ENCODE measurements at regions not wholly inside any gene's neighbourhood (a gene's known extent, or its start where the extent isn't known, plus 50 kb on each side); places are given as distances from the start of the nearest gene placed in this dataset.

- no peak for DNase-seq (ENCODE audit: low read depth in 2 of 2)
- H3K79me2 ChIP-seq (ENCODE audit: control insufficient read depth, insufficient read depth, low read length): no peaks in the 10 kb centered on the region
- no peaks in the 10 kb centered on the region for H3K4me1 ChIP-seq (ENCODE audit: control insufficient read depth, extremely low read depth, insufficient read depth, low read length)
- H3K36me3 ChIP-seq (ENCODE audit: control insufficient read depth, insufficient read depth, low read length): no peaks in the 10 kb centered on the region
- TF ChIP-seq EZH2 (IDR thresholded peaks at IDR 0.05; ENCODE audit: low read length, missing control alignments): no peak
- no peaks in the 10 kb centered on the region for H3K9me3 ChIP-seq (ENCODE audit: control insufficient read depth, insufficient read depth, low read depth, low read length)
- H4K20me1 ChIP-seq (ENCODE audit: control insufficient read depth, extremely low read depth, insufficient read depth, low read length): no peaks in the 10 kb centered on the region
- no peak overlapping the region for H3K4me2 ChIP-seq (ENCODE audit: extremely low read depth, insufficient read depth, low read length)
- no peak overlapping the region for H2AFZ ChIP-seq (ENCODE audit: low read length)
- no peak overlapping the region for H3K4me3 ChIP-seq (replicated peaks in 1 of 4; ENCODE audit: control extremely low read depth in 1 of 4, insufficient read depth in 1 of 4, low read depth in 3 of 4, low read length in 4 of 4)
- no peak overlapping the region for H3K27ac ChIP-seq (ENCODE audit: insufficient read depth, low read length)
- no peak overlapping the region for H3K9ac ChIP-seq (ENCODE audit: insufficient read depth, low read length)
- no peaks in the 10 kb centered on the region for H3K27me3 ChIP-seq (ENCODE audit: control insufficient read depth, insufficient read depth, low read length)
Measured at GRCh38 chrX:149282909-149283308, 222.2 kb downstream of the IDS start.

DNA sequence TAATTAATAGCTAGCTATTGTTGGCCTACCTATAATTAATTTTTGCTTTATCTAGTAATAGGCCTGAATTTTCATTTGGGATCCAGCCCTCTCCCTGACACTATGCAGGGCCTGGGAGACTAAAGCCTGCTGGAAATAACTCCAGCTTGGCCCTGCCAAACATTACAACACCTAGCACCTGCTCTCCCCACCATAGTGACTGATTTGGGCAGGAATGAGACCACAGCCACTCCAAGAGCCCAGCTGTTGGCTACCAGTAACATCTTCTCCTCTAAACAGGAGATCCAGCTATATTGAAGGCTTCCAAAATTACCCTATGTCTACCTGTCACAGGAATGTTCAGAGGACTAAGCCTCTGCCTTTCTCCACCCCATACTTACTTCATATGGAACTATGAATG is 225.1 kb downstream of the IDS start:
- DNase-seq (ENCODE audit: low read depth in 2 of 2): no peak
- H4K20me1 ChIP-seq (ENCODE audit: control insufficient read depth, extremely low read depth, insufficient read depth, low read length): no peaks in the 10 kb centered on the region
- no peaks in the 10 kb centered on the region for H3K79me2 ChIP-seq (ENCODE audit: control insufficient read depth, insufficient read depth, low read length)
- no peaks in the 10 kb centered on the region for H3K9me3 ChIP-seq (ENCODE audit: control insufficient read depth, insufficient read depth, low read depth, low read length)
- no peaks in the 10 kb centered on the region for H3K36me3 ChIP-seq (ENCODE audit: control insufficient read depth, insufficient read depth, low read length)
- no peak overlapping the region for H3K4me2 ChIP-seq (ENCODE audit: extremely low read depth, insufficient read depth, low read length)
- H2AFZ ChIP-seq (ENCODE audit: low read length): no peak overlapping the region
- no peak overlapping the region for H3K9ac ChIP-seq (ENCODE audit: insufficient read depth, low read length)
- no peaks in the 10 kb centered on the region for H3K4me1 ChIP-seq (ENCODE audit: control insufficient read depth, extremely low read depth, insufficient read depth, low read length)
- no peak overlapping the region for H3K4me3 ChIP-seq (replicated peaks in 1 of 4; ENCODE audit: control extremely low read depth in 1 of 4, insufficient read depth in 1 of 4, low read depth in 3 of 4, low read length in 4 of 4)
- H3K27me3 ChIP-seq (ENCODE audit: control insufficient read depth, insufficient read depth, low read length): no peaks in the 10 kb centered on the region
- no peak overlapping the region for H3K27ac ChIP-seq (ENCODE audit: insufficient read depth, low read length)
- TF ChIP-seq EZH2 (IDR thresholded peaks at IDR 0.05; ENCODE audit: low read length, missing control alignments): no peak
- TF ChIP-seq, protein P1, sequence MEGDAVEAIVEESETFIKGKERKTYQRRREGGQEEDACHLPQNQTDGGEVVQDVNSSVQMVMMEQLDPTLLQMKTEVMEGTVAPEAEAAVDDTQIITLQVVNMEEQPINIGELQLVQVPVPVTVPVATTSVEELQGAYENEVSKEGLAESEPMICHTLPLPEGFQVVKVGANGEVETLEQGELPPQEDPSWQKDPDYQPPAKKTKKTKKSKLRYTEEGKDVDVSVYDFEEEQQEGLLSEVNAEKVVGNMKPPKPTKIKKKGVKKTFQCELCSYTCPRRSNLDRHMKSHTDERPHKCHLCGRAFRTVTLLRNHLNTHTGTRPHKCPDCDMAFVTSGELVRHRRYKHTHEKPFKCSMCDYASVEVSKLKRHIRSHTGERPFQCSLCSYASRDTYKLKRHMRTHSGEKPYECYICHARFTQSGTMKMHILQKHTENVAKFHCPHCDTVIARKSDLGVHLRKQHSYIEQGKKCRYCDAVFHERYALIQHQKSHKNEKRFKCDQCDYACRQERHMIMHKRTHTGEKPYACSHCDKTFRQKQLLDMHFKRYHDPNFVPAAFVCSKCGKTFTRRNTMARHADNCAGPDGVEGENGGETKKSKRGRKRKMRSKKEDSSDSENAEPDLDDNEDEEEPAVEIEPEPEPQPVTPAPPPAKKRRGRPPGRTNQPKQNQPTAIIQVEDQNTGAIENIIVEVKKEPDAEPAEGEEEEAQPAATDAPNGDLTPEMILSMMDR (conservative IDR thresholded peaks at IDR 0.05 in 1 of 2, IDR thresholded peaks at IDR 0.05 in 1 of 2; ENCODE audit: low read depth in 1 of 2, low read length in 2 of 2): no peak

DNA sequence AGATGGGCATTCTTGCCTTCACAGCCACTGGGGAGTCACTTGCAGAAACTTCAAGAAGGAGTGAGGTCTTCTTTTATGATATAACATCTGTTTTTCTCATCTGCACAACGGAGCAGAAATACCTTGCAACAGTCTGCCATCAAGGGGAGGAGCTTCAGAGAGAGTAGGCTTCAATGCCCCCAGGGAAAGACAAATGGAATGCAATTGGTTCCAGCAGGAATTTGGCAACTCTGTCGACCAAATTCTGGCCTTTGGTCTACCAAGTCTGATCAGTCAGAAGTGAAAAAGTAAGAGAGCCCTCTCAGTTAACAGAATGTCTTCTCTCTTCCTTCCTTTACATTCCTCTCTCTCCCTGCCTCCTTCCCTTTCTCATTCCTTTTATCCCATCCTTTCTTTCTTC is 229.3 kb downstream of the IDS start:
- Histone ChIP-seq H3K9ac (ENCODE audit: insufficient read depth, low read length) (no peak overlapping the region), H2AFZ (ENCODE audit: low read length) (no peak overlapping the region), H3K79me2 (ENCODE audit: control insufficient read depth, insufficient read depth, low read length) (no peaks in the 10 kb centered on the region), H3K4me1 (ENCODE audit: control insufficient read depth, extremely low read depth, insufficient read depth, low read length) (no peaks in the 10 kb centered on the region), H3K27me3 (ENCODE audit: control insufficient read depth, insufficient read depth, low read length) (no peaks in the 10 kb centered on the region), H3K4me2 (ENCODE audit: extremely low read depth, insufficient read depth, low read length) (no peak overlapping the region), H3K4me3 (replicated peaks in 1 of 4; ENCODE audit: control extremely low read depth in 1 of 4, insufficient read depth in 1 of 4, low read depth in 3 of 4, low read length in 4 of 4) (no peak overlapping the region), H3K27ac (ENCODE audit: insufficient read depth, low read length) (no peak overlapping the region), H3K36me3 (ENCODE audit: control insufficient read depth, insufficient read depth, low read length) (no peaks in the 10 kb centered on the region), H3K9me3 (ENCODE audit: control insufficient read depth, insufficient read depth, low read depth, low read length) (no peaks in the 10 kb centered on the region), H4K20me1 (ENCODE audit: control insufficient read depth, extremely low read depth, insufficient read depth, low read length) (no peaks in the 10 kb centered on the region)
- TF ChIP-seq, protein P1 (conservative IDR thresholded peaks at IDR 0.05 in 1 of 2, IDR thresholded peaks at IDR 0.05 in 1 of 2; ENCODE audit: low read depth in 1 of 2, low read length in 2 of 2): no peak
- no peak for TF ChIP-seq EZH2 (IDR thresholded peaks at IDR 0.05; ENCODE audit: low read length, missing control alignments)
- DNase-seq (ENCODE audit: low read depth in 2 of 2): peak in 1 of 2 donors; percentile 4
